Epithelial cell of esophagus (primary cell): ENCODE measurements at regions not wholly inside any gene's neighbourhood (a gene's known extent, or its start where the extent isn't known, plus 50 kb on each side); places are given as distances from the start of the nearest gene placed in this dataset.
"Not testable (repeated sequence)": the region's sequence is repeated elsewhere in the genome, so short reads cannot be mapped to it uniquely, and the experiment has no call there.

ENCODE experiments used
- DNase-seq: peaks from one replicate; pipeline ENCODE4 v3.0.0; 2010; ENCODE audit warnings: low read depth
- H3K4me3 ChIP-seq: 2 replicates; pipeline ENCODE4 v1.5.1; 2011; ENCODE audit warnings: mild to moderate bottlenecking, low read length, control low read depth
- CTCF ChIP-seq: IDR thresholded peaks from 2 replicates; pipeline ENCODE4 v1.5.1; 2011; ENCODE audit warnings: low read depth, mild to moderate bottlenecking, low read length, control low read depth, inconsistent platforms; ENCODE audit not compliant: insufficient read depth; ENCODE audit errors: missing control alignments

- H3K4me3 ChIP-seq: no peak overlapping the region
- no peak for DNase-seq
- no peak for TF ChIP-seq CTCF
Measured at GRCh38 chr10:11691319-11691755, 50.8 kb upstream of the ECHDC3 start.

- no peak for TF ChIP-seq CTCF
- no peak for DNase-seq
- H3K4me3 ChIP-seq: no peak overlapping the region
Measured at GRCh38 chr10:11689945-11690736, 52.0 kb upstream of the ECHDC3 start.

- not testable (repeated sequence) for H3K4me3 ChIP-seq, DNase-seq
Measured at GRCh38 chr10:11688448-11688795, 53.8 kb upstream of the ECHDC3 start.

- no peak for TF ChIP-seq CTCF
- H3K4me3 ChIP-seq: no peak overlapping the region
- DNase-seq: peak; percentile 93
Measured at GRCh38 chr10:11687779-11688447, 54.3 kb upstream of the ECHDC3 start.

GRCh38 chr10:11687357-11687771, 54.8 kb upstream of the ECHDC3 start:
- peak; percentile 95 for DNase-seq
- no peak overlapping the region for H3K4me3 ChIP-seq
- TF ChIP-seq CTCF: no peak

GRCh38 chr10:11685787-11686218, 56.4 kb upstream of the ECHDC3 start:
- DNase-seq: peak; percentile 88
- TF ChIP-seq CTCF: no peak
- H3K4me3 ChIP-seq: no peak overlapping the region

- DNase-seq: peak; percentile 93
- peak overlapping the region; percentile 37 for H3K4me3 ChIP-seq
- no peak for TF ChIP-seq CTCF
Measured at GRCh38 chr10:11684717-11685645, 57.2 kb upstream of the ECHDC3 start.

GRCh38 chr10:11684341-11684716, 57.9 kb upstream of the ECHDC3 start:
- not testable (repeated sequence) for DNase-seq, H3K4me3 ChIP-seq
